ENCODE measurements at regions not wholly inside any gene's neighbourhood (a gene's known extent, or its start where the extent isn't known, plus 50 kb on each side); places are given as distances from the start of the nearest gene placed in this dataset.
A peak's percentile ranks its signal among the peaks of the same experiment; 100 is the strongest.

GRCh38 chr6:14738933-14739332 lies 506.9 kb upstream of the JARID2 start:
- H3K27ac ChIP-seq = peak overlapping the region in 1 of 10 donors; percentile 43
- TF ChIP-seq CTCF (IDR thresholded peaks at IDR 0.05) = no peak
- no peaks in the 10 kb centered on the region for H3K27me3 ChIP-seq
- intact Hi-C loops (cut with DNase I) = no loop called here
- 39 to 54% methylated on average over 5 of the region's 5 CpGs for WGBS, 2 donors
- peaks cover 0 to 45% (median 4%) of the 10 kb centered on the region in 9 donors for H3K4me1 ChIP-seq
- ATAC-seq (peak in 2 of 8 donors; percentile 16 to 28), DNase-seq (no peak)
- H3K4me3 ChIP-seq = no peak overlapping the region
- no peaks in the 10 kb centered on the region for H3K36me3 ChIP-seq
- no peaks in the 10 kb centered on the region for H3K9me3 ChIP-seq

GRCh38 chr6:14739827-14740226 lies 506.0 kb upstream of the JARID2 start:
- WGBS, 2 donors = 74 to 87% methylated on average over 7 of the region's 7 CpGs
- Histone ChIP-seq H3K4me3 (no peak overlapping the region), H3K27ac (no peak overlapping the region), H3K9me3 (no peaks in the 10 kb centered on the region), H3K36me3 (no peaks in the 10 kb centered on the region), H3K4me1 (peaks cover 0 to 40% (median 4%) of the 10 kb centered on the region in 9 donors), H3K27me3 (no peaks in the 10 kb centered on the region)
- no peak for TF ChIP-seq CTCF (IDR thresholded peaks at IDR 0.05)
- ATAC-seq (no peak), DNase-seq (no peak)
- intact Hi-C loops (cut with DNase I) = no loop called here

GRCh38 chr6:14742171-14742570 lies 503.7 kb upstream of the JARID2 start:
- Histone ChIP-seq H3K9me3 (no peaks in the 10 kb centered on the region), H3K4me3 (no peak overlapping the region), H3K36me3 (no peaks in the 10 kb centered on the region), H3K27ac (no peak overlapping the region), H3K4me1 (peaks cover 0 to 34% (median 4%) of the 10 kb centered on the region in 9 donors), H3K27me3 (no peaks in the 10 kb centered on the region)
- no peak for ATAC-seq
- WGBS, 2 donors = 98 to 100% methylated on average over 2 of the region's 2 CpGs
- TF ChIP-seq CTCF (IDR thresholded peaks at IDR 0.05) = no peak
- DNase-seq = no peak
- intact Hi-C loops (cut with DNase I) = no loop called here

- no peak for ATAC-seq
- Histone ChIP-seq H3K27me3 (no peaks in the 10 kb centered on the region), H3K36me3 (no peaks in the 10 kb centered on the region), H3K9me3 (no peaks in the 10 kb centered on the region), H3K27ac (peak overlapping the region in 2 of 10 donors; percentile 13 to 87), H3K4me3 (no peak overlapping the region), H3K4me1 (peaks cover 0 to 34% (median 4%) of the 10 kb centered on the region in 9 donors)
- WGBS, 2 donors = 94 to 97% methylated on average over 5 of the region's 5 CpGs
- intact Hi-C loops (cut with DNase I) = no loop called here
- no peak for DNase-seq
- TF ChIP-seq CTCF (IDR thresholded peaks at IDR 0.05) = no peak
Observed at GRCh38 chr6:14742680-14743079, 503.2 kb upstream of the JARID2 start.
